GM21423 (cell line): ENCODE measurements at regions not wholly inside any gene's neighbourhood (a gene's known extent, or its start where the extent isn't known, plus 50 kb on each side); places are given as distances from the start of the nearest gene placed in this dataset.
"Not testable (repeated sequence)": the region's sequence is repeated elsewhere in the genome, so short reads cannot be mapped to it uniquely, and the experiment has no call there.

ENCODE experiments used
- ATAC-seq: cut with Tn5 transposase; IDR thresholded peaks from one replicate; pipeline ENCODE4 v1.9.1; 2021; ENCODE audit warnings: mild to moderate bottlenecking, moderate library complexity; ENCODE audit not compliant: unreplicated experiment

GRCh38 chr10:65788271-65788670 is 1137.6 kb upstream of the LRRTM3 start:
- ATAC-seq = no peak

DNA sequence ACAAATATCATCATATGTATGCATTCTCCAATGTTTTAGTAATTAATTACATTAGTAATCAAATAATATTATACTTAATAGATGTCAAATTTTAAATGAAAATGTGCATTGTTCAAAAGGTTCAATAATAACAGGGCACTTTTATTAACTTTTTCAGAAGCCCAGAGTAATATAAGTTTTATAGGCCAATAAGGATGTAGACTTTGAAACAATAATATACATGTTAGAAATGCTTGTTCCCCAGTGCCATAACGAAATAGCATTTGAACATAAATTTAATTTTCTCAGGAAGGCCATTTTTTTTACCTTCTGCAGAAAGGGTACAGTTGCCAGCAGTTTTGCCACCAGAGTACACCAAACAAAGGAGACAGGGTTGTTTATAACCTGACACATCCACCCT is 1133.9 kb upstream of the LRRTM3 start:
- ATAC-seq = no peak

GRCh38 chr10:65793738-65794425 is 1132.0 kb upstream of the LRRTM3 start:
- ATAC-seq = no peak

DNA sequence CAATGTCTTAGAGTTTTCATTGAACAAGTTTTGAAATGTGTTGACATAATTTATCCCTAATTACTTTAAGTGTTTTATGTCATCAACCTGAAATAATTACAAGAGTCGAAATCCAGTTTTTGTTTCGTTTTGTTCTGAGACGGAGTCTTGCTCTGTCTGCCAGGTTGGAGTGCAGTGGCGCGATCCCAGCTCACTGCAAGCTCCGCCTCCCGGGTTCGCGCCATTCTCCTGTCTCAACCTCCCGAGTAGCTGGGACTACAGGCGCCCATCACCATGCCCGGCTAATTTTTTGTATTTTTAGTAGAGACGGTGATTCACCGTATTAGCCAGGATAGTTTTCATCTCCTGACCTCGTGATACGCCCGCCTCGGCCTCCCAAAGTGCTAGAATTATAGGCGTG is 1131.0 kb upstream of the LRRTM3 start:
- not testable (repeated sequence) for ATAC-seq

DNA sequence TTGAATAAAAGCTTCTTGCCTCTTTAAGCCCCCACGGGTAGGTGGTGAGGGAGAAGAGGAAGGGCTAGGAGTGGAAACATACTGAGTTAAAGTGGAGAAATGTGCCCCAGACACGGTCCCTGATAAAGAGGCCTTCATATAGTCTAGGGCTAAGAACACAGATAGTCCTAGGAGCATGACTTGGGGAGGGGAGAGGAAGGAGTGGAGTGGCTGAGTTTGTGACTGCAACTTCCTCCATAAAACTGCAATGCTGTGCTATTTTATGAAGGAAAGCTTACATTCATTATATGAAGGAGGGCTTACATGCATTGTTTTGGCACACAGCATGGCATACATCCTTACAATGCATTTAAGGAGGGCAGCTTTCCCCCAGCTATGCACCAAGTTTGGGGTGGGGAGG is 1129.4 kb upstream of the LRRTM3 start:
- ATAC-seq = no peak

DNA sequence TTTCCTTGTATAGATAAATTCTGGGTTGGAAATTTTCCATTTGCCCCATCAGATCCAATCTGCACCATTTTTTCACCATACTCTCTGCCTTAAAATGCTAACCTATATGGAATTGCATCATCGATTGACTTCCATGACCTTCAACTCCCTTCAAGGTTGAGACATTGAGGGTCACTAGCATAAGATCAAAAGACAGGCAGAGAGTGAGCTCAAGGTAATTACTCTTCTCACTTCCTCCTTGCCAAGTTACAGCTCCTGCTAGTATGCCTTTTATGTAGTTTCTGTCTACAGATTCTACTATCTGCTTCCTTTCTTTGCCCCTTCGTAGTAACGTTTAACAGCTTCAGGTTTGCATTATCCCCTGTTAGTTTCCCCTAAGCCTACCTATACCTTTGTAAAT is 1127.7 kb upstream of the LRRTM3 start:
- no peak for ATAC-seq

GRCh38 chr10:65802391-65802790 is 1123.4 kb upstream of the LRRTM3 start:
- ATAC-seq = no peak

GRCh38 chr10:65805511-65805910 is 1120.3 kb upstream of the LRRTM3 start:
- ATAC-seq = no peak

GRCh38 chr10:65805993-65806392 is 1119.8 kb upstream of the LRRTM3 start:
- ATAC-seq = no peak

GRCh38 chr10:65808687-65809333 is 1117.0 kb upstream of the LRRTM3 start:
- no peak for ATAC-seq

DNA sequence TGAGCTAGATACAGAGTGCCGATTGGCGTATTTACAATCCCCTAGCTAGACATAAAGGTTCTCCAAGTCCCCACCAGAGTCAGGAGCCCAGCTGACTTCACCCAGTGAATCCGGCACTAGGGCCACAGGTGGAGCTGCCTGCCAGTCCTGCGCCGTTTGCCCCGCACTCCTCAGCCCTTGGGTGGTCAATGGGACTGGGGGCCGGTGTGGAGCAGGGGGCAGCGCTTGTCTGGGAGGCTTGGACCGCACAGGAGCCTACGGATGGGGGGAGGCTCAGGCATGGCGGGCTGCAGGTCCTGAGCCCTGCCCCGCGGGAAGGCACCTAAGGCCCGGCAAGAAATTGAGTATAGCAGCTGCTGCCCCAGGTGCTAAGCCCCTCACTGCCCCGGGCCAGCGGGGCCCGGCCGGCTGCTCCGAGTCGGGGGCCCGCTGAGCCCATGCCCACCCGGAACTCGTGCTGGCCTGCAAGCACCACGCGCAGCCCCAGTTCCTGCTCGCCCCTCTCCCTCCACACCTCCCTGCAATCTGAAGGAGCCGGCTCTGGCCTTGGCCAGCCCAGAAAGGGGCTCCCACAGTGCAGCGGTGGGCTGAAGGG is 1113.8 kb upstream of the LRRTM3 start:
- no peak for ATAC-seq

- ATAC-seq = no peak
Observed at GRCh38 chr10:65816536-65816935, 1109.3 kb upstream of the LRRTM3 start.

DNA sequence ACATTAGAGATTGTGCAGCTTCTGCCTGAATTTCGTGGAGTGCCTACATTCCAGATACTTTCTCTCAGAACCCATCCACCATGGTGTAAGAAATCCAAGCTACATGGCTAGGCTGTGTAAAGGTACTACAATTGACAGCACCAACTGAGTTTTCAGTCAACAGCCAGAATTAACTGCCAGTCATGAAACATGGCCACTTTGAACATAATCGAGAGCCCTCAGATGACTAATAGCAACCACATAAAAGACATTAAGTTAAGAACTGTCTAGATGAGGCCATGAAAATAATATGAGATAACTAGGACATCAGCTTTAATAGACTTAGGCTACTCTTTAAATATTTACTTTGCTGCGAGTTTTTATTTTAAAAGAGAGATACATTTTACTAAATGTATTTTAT is 1106.8 kb upstream of the LRRTM3 start:
- ATAC-seq = no peak

DNA sequence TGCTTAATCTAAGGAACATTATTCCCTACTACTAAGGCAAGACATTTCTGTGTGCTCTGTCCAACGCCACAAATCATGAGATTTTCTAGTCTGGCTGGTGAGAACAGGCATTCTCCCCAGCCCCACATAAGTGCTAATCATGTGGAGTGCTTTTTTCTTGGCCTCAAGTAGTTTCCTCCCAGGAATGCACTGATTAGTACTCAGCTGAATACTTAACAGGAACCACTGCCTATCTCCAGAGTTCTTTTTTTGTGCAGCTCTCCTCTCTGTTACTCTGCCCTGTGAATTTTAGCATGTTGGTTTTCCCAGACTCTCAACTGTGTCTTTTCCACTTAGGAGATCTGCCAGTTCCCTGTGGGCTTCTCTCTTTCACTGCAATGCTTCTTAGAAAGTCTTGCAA is 1098.5 kb upstream of the LRRTM3 start:
- no peak for ATAC-seq

DNA sequence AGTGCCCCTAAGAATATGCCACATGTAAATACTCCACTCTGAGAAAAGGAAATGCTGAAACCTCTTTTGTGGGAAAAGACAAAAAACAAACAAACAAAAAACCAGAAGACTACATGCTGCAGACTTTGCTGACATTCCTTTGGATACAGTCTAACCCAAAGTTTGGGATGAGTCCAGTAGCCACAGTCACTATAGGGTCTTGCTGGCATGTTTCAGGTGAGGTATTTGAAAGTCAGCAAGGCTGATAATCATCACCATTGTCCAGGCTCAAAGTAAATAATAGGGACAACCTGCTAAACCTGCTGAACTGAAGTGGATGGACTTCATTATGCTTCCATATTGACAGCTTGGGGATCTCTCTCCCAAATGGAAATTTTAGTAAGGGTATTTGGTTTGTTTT is 1087.0 kb upstream of the LRRTM3 start:
- no peak for ATAC-seq

- ATAC-seq = no peak
Observed at GRCh38 chr10:65843203-65843602, 1082.6 kb upstream of the LRRTM3 start.

- ATAC-seq = no peak
Observed at GRCh38 chr10:65845916-65846315, 1079.9 kb upstream of the LRRTM3 start.

GRCh38 chr10:65846541-65846940 is 1079.3 kb upstream of the LRRTM3 start:
- ATAC-seq = no peak

DNA sequence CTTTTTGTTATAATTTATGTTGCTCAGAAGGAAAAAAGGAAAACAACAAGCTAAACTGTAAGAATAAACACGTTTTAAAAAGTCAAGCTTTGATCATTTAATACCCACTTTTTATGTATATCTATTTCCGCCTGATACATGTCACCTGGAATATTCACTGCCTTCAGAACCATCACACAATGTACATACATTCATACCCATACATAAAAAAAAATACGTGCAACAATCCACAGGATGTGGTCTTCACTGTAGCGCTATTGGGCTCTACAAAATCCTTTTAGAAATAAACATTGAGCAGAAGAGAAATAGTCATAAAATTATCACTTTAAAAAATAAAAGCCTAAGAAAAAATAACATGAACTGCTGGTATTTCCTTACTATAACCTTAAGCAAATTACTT is 1078.9 kb upstream of the LRRTM3 start:
- no peak for ATAC-seq

GRCh38 chr10:65847436-65848230 is 1078.2 kb upstream of the LRRTM3 start:
- no peak for ATAC-seq

DNA sequence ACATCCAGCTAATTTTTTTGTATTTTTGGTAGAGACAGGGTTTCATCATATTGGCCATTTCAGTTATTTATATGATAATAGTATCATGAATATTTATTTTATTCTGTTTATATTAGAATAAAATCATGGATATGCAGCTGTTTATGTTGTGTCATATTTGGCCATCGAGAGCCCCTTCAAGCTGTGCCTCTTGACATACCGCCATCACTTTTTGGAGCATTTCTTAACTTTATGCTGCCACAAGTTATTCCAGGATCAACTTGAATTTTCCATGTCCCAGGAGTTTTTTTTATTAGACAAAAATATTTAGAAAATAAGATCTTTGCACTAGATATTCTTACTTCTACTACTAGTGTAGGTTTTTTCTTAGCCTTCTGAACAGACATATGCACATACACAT is 1067.0 kb upstream of the LRRTM3 start:
- no peak for ATAC-seq

DNA sequence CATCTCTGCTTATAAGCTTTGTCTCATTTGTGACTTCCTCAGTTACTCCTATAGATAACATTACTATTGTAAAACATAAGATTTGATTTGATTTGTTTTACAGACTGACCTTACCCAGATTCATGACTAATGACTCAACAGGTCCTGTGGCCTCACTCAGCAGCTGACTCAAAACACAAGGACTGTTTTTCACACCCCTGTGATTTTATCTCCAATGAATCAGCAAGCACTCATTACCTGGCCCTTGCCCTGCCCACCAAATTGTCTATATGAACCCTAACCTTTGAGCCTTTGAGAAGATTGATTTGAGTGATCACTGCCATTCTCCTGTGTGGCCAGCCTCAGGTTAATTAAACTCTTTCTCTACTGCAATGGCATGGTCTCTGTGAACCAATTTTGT is 1064.6 kb upstream of the LRRTM3 start:
- ATAC-seq = no peak
